Activated T-cell treated with anti-CD3 and anti-CD28 coated beads, Interleukin-2, amount 50 U/mL, for 4 hours (primary cell): ENCODE measurements at regions not wholly inside any gene's neighbourhood (a gene's known extent, or its start where the extent isn't known, plus 50 kb on each side); places are given as distances from the start of the nearest gene placed in this dataset.

Source experiments
- ATAC-seq, 2 donors: fragments of 200-7000 bp; cut with Tn5 transposase; one replicate each; pipeline ENCODE4 v1.10.0; 2021
- DNase-seq: peaks from one replicate; pipeline ENCODE4 v3.0.0-alpha.2; 2020
- H3K27me3 Mint-ChIP-seq: one replicate; pipeline ENCODE4 v1.8.0; 2021; ENCODE audit warnings: low read depth, mixed read lengths
- H3K36me3 Mint-ChIP-seq: one replicate; pipeline ENCODE4 v1.8.0; 2022; ENCODE audit warnings: mixed read lengths; ENCODE audit not compliant: insufficient read depth
- H3K4me1 Mint-ChIP-seq: one replicate; pipeline ENCODE4 v1.8.0; 2021; ENCODE audit warnings: low read depth, mixed read lengths
- H3K4me3 Mint-ChIP-seq: one replicate; pipeline ENCODE4 v1.8.0; 2021; ENCODE audit warnings: mild to moderate bottlenecking, moderate library complexity, mixed read lengths
- H3K9me3 Mint-ChIP-seq: one replicate; pipeline ENCODE4 v1.8.0; 2021; ENCODE audit warnings: mixed read lengths

DNA sequence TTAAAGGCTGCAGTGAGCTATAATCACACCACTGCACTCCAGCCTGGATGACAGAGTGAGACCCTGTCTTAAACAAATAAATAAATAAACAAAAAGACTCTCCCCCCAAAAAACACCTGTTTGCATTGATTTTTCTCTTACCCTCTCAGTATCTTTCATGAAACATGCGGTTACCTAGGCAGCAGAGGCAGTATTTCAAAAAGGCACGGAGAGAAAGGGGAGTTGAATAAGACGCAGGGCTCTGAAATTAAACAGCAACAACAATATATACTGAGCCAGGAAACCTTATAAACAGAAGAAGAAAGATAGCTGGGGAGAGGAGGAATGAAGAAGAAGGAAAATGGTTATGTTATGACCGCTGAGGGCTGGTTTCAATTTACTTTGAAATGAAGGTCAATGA, 277.6 kb downstream of the BTG1 start:
- H3K9me3 Mint-ChIP-seq = peaks cover 4% of the 10 kb centered on the region
- no peak overlapping the region for H3K4me3 Mint-ChIP-seq
- no peak for DNase-seq
- H3K36me3 Mint-ChIP-seq = peaks cover 2% of the 10 kb centered on the region
- H3K27me3 Mint-ChIP-seq = no peaks in the 10 kb centered on the region
- ATAC-seq = no peak
- peaks cover 40% of the 10 kb centered on the region for H3K4me1 Mint-ChIP-seq

DNA sequence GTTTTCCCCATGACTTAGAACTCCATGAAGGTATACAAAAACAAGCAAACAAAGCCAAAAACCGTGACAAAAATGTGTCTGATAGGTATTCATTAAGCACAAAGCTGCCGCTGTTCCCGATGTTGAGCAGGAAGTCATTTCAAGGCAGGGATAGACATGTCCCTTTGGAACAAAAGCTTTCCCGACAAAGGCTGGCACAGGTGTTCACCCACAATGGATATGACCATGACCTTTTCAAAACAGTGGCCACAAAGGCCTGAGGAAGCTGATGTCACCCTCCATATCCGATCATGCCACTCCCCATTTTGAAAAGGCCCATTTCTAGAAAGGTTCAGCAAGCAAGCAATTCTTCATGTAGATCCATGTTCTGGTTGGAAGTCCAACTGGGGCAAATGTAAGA, 279.1 kb downstream of the BTG1 start:
- DNase-seq = no peak
- Mint-ChIP-seq H3K36me3 (peaks cover 2% of the 10 kb centered on the region), H3K4me3 (no peak overlapping the region), H3K27me3 (no peaks in the 10 kb centered on the region), H3K9me3 (peaks cover 4% of the 10 kb centered on the region), H3K4me1 (peaks cover 34% of the 10 kb centered on the region)
- no peak for ATAC-seq

DNA sequence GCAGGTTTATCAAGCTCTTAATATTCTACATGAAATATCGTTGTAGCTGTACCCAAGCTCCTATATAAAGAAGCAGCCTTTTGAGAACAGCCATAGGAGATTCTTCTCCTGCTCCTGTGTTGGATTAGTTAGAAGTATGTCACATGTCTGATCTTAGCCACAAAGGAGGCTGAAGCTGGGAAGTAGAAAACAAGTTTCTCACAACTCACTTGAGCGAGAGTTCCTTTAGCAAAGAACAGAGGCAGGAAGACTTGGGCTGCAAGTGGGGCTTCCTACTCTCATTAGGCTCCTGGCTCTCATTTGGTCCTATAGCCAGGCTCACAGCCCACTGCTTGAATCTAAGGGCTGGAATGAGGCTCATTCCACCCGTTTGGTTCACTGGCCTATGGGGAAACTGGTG, 281.9 kb downstream of the BTG1 start:
- Mint-ChIP-seq H3K4me3 (no peak overlapping the region), H3K9me3 (peaks cover 4% of the 10 kb centered on the region), H3K4me1 (peaks cover 27% of the 10 kb centered on the region), H3K36me3 (peaks cover 2% of the 10 kb centered on the region), H3K27me3 (no peaks in the 10 kb centered on the region)
- ATAC-seq (no peak), DNase-seq (no peak)

DNA sequence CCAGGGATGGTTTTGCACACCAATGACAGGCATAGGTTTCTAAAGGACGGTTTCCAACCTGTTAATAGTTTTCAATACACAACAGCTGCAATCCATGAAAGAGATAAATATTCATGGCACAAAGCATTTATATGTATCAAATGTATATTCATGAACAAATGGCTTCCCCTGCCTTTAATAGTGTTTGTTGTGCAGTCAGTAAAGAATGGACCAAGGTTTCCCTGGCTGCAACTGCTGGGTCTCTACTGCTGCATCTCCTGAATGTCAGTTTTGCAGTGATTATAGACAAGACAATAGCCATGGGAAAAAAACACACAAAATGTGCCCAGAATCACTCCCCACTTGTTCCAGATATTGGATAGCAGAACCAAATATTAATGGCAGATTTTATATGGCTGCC, 284.1 kb downstream of the BTG1 start:
- Mint-ChIP-seq H3K4me1 (peaks cover 26% of the 10 kb centered on the region), H3K9me3 (peaks cover 4% of the 10 kb centered on the region), H3K36me3 (peaks cover 2% of the 10 kb centered on the region), H3K27me3 (no peaks in the 10 kb centered on the region), H3K4me3 (no peak overlapping the region)
- ATAC-seq (no peak), DNase-seq (no peak)

DNA sequence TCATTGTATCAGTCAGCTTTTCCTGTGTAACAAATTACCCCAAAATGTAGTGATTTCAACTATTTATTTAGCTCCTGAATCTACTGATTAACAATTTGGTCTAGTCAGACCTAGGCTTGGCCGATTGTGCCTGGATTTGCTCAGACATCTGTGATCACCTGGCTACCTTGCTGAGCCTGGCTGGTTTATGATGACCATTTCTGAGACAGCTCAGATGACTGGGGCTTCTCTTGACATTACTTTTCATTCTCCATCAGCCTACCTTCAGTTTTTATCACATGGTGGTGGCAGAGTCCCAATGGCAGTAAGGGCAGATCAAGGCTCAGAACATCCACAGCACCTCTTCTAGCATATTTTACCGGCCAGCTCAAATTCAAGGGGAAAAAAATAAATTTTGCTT, 286.3 kb downstream of the BTG1 start:
- Mint-ChIP-seq H3K4me3 (no peak overlapping the region), H3K9me3 (no peaks in the 10 kb centered on the region), H3K4me1 (peaks cover 27% of the 10 kb centered on the region), H3K36me3 (no peaks in the 10 kb centered on the region), H3K27me3 (no peaks in the 10 kb centered on the region)
- DNase-seq (no peak), ATAC-seq (no peak)

DNA sequence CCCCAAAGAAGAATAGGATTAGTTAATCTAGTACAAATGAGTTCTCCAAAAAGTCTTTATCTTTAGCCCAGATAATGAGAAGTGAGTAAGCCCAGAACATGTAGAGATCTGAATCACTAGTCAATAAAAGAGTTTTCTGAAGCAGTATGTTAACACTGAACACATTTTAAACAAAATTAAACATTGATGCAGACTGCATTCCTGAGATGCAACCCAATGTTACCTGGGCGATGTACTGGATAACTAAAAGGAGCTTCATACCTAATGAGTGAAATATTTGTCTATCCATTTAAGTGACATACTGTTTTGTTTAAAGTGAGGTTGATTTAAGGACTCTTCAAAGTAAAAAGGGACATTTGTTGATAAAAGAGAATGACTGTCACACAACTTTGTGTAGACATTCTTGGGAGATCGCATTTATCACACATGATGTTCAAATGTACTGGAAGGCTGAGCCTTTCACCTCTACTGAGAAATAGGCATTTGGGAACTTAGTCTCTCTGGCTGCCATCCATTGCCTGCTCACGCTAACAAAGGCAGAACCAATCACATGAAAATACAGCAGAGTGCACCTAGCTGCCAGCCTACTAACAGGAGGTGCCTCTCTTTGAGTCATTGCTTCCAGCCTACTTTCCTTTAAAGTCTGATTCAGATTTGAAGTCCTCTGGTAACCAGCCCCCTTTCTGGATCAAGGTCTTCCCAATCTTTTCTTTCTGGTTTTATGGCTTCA, 287.7 kb downstream of the BTG1 start:
- Mint-ChIP-seq H3K36me3 (no peaks in the 10 kb centered on the region), H3K27me3 (no peaks in the 10 kb centered on the region), H3K4me1 (peaks cover 23% of the 10 kb centered on the region), H3K4me3 (no peak overlapping the region), H3K9me3 (no peaks in the 10 kb centered on the region)
- no peak for DNase-seq
- ATAC-seq = no peak

DNA sequence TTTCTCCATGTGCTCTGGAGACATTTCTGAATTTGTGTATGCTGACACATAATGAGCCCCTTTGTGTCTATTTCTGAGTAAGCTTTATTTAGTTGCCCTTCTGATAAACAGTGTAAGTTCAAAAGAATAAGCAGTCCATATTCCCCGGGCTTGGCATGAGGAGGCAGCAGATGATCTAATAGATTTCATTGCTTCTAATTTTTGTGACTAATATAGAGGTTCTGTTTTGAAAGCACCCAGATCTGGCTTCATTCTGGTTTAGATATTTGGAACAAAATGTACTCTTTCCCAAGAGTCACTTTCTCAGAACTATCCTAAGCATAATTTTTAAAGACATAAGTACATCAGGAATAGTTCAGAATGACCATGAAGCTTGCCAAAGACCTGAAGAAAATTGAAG, 290.9 kb downstream of the BTG1 start:
- Mint-ChIP-seq H3K4me3 (no peak overlapping the region), H3K36me3 (no peaks in the 10 kb centered on the region), H3K9me3 (no peaks in the 10 kb centered on the region), H3K4me1 (peaks cover 26% of the 10 kb centered on the region), H3K27me3 (no peaks in the 10 kb centered on the region)
- DNase-seq (no peak), ATAC-seq (peak in 1 of 2 donors; percentile 42)

DNA sequence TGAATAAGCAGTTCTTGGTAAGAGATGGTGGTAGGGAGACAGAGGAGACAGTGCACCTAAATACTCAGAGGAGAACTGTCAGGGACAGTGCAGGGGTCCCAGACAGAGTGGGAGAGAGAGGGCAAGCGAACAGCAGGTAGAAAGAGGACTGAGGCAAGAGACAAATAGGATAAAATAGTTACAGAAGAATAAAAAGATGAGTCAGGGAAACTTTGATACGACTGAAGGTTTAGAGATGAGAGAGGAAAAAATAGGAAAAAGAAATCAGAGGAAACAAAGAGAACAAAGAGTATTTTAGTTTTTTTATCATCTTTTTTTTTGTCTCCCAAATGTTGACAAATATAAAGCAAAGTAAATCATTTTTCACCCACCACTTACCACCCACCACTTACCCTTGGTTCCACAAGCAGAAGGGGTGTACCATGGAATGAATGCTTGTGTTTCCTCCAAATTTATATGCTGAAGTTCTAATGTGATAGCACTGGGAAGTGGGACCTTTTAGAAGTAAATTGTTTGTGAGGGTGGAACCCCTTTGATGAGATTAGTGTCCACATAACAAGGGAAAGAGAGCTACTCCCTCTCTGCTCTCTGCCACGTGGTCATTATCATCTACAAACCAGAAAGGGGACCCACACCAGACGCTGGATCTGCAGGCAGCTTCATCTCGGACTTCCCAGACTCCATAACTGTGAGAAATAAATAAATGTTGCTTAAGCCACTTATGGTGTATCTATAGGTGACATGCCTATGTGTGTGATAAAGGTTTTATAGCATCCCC, 292.1 kb downstream of the BTG1 start:
- DNase-seq (no peak), ATAC-seq (no peak)
- H3K4me1 Mint-ChIP-seq = peaks cover 26% of the 10 kb centered on the region
- no peak overlapping the region for H3K4me3 Mint-ChIP-seq
- H3K9me3 Mint-ChIP-seq = no peaks in the 10 kb centered on the region
- H3K36me3 Mint-ChIP-seq = no peaks in the 10 kb centered on the region
- H3K27me3 Mint-ChIP-seq = no peaks in the 10 kb centered on the region

DNA sequence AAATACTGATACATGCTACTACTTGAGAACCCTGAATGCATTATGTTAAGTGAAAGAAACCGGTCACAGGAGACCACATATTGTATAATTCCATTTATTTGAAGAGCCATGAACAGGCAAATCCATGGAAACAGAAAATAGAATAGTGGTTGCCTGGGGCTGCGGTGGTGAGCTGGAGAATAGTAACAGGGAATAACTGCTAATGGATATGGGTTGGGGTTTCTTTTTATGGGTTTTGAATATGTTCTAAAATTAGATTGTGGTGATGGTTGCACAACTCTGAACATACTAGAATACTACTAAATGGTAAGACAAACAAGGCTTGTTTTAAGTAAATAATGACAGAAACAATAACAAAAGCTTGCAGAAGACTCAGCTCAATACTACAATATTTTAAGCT, 293.0 kb downstream of the BTG1 start:
- no peak for ATAC-seq

DNA sequence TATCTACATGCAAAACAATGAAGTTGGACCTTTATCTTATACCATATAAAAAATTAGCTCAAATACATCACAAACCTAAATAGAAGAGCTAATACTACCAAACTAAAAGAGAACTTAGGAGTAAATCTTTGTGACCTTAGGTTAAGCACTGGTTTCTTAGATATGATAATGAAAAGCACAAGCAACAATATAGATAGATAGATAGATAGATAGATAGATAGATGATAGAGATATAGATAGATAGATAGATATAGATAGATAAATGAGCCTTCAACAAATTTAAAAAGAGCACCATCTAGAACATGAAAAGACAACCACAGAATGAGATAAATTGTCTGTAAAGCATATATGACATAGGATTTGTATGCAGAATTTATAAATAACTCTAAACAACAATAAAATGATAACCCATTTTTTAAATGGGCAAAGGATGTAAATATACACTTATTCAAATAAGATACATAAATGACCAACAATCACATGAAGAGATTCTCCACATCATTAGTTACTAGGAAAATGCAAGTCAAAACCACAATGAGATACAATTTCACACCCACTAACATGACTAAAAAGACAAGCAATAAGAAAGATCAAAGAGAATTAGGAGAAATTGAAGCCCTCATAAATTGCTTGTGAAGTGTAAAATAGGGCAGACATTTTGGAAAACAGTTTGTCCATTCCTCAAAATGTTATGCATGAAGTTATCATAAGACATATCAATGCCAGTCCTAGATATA, 293.7 kb downstream of the BTG1 start:
- Mint-ChIP-seq H3K36me3 (no peaks in the 10 kb centered on the region), H3K4me1 (peaks cover 26% of the 10 kb centered on the region), H3K27me3 (no peaks in the 10 kb centered on the region), H3K4me3 (no peak overlapping the region), H3K9me3 (no peaks in the 10 kb centered on the region)
- ATAC-seq = peak; percentile 48 to 79
- DNase-seq = no peak

More for the DNA sequence above, 293.0 kb downstream of the BTG1 start:
- Mint-ChIP-seq H3K9me3 (no peaks in the 10 kb centered on the region), H3K27me3 (no peaks in the 10 kb centered on the region), H3K4me3 (no peak overlapping the region), H3K36me3 (no peaks in the 10 kb centered on the region), H3K4me1 (peaks cover 26% of the 10 kb centered on the region)
- no peak for DNase-seq

DNA sequence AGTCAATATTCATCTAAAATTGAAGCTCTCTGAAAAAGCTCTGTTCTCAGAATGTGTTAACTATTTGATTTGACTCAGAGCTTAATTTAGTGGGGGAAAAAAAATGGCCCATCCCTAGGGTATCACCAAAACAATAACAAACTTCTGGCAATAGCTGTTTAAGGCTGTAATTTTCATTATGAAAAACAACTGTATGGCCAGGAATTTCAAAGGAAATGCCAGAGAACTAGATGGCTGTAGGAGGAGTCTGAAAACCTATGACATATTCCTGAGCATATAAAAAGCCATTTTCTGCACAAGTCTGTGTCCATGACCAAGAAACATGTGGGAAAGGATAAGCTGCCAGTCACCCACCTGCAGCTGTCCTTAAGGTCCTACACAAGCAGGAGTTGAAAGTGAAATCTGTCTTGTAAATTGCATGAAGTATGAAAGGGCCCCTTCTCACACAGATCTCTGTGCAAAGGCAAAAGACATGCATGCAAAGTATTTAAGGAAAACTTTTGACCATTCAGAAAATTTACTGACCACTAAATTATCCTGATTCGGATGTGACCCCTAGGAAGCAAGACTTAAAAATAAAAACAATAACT, 299.1 kb downstream of the BTG1 start:
- Mint-ChIP-seq H3K4me3 (no peak overlapping the region), H3K4me1 (peaks cover 3% of the 10 kb centered on the region), H3K9me3 (peaks cover 11% of the 10 kb centered on the region), H3K27me3 (no peaks in the 10 kb centered on the region), H3K36me3 (no peaks in the 10 kb centered on the region)
- ATAC-seq (no peak), DNase-seq (no peak)

DNA sequence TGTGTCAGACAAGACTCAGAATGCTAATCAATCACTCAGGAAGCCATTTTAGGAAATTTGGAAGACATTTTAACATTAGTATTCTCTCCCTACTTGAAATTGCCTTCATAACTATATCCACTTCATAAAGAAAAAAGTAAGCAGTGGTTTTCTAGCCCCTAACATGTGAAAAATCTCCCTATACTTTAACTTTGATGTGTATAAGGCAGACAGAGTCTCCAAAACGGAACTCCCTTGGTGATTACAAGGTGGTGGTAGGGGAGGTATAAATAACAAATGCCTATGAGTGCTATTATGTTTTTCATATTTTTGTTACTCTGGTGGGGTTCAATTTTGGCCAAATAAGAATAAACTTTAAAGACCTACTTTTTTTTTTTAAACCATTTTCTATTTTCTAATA, 300.3 kb downstream of the BTG1 start:
- Mint-ChIP-seq H3K27me3 (no peaks in the 10 kb centered on the region), H3K4me1 (no peaks in the 10 kb centered on the region), H3K4me3 (no peak overlapping the region), H3K36me3 (no peaks in the 10 kb centered on the region), H3K9me3 (peaks cover 11% of the 10 kb centered on the region)
- DNase-seq = no peak
- ATAC-seq = no peak

DNA sequence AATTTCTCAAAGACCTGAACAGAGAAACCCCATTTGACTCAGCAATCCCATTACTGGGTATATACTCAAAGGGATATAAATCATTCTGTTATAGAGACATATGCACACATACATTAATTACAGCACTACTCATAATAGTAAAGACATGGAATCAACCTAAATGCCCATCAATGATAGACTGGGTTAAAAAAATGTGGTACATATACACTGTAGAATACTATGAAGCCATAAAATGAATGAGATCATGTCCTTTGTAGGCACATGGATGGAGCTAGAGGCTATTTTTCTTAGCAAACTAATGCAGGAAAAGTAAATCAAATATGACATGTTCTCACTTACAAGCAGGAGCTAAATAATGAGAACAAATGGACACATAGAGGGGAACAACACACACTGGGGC, 303.8 kb downstream of the BTG1 start:
- H3K9me3 Mint-ChIP-seq = peaks cover 15% of the 10 kb centered on the region
- ATAC-seq (no peak), DNase-seq (no peak)
- H3K4me1 Mint-ChIP-seq = no peaks in the 10 kb centered on the region
- H3K27me3 Mint-ChIP-seq = no peaks in the 10 kb centered on the region
- H3K36me3 Mint-ChIP-seq = no peaks in the 10 kb centered on the region
- H3K4me3 Mint-ChIP-seq = no peak overlapping the region

DNA sequence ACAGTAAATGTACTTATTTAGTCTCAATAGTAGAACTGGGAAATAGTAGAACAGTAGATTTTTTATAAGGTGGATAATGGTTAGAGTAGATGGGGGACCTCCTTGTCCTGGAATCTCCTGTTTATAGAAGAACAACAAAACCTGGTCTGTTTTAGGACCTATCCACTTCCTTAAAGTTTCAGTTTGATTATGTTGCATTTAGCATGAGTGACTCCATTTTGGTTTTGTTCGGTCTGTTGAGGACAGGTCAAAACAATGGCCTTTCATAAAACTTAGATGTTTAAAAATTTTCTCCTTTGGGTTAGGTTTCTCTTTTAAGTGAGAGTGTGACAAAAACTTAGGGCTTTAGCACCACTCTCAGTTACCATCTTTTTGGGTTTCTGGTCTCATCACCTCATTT, 308.9 kb downstream of the BTG1 start:
- Mint-ChIP-seq H3K27me3 (no peaks in the 10 kb centered on the region), H3K4me3 (no peak overlapping the region), H3K4me1 (peaks cover 10% of the 10 kb centered on the region), H3K9me3 (peaks cover 4% of the 10 kb centered on the region), H3K36me3 (no peaks in the 10 kb centered on the region)
- DNase-seq = no peak
- no peak for ATAC-seq
